Trophoblast cell (in vitro differentiated cells and primary cell): ENCODE measurements at regions not wholly inside any gene's neighbourhood (a gene's known extent, or its start where the extent isn't known, plus 50 kb on each side); places are given as distances from the start of the nearest gene placed in this dataset.
A peak's percentile ranks its signal among the peaks of the same experiment; 100 is the strongest.

ENCODE experiments used
- DNase-seq, 2 donors: peaks; one replicate each; pipeline ENCODE4 v3.0.0-alpha.2; 2016
- H2AFZ ChIP-seq: 2 replicates; pipeline ENCODE4 v1.6.1; 2013; ENCODE audit warnings: low read length, moderate library complexity, mild to moderate bottlenecking; ENCODE audit not compliant: insufficient read depth, poor library complexity
- H2AK5ac ChIP-seq: 2 replicates; pipeline ENCODE4 v1.6.1; 2013; ENCODE audit warnings: mild to moderate bottlenecking, low read length
- H2BK120ac ChIP-seq: 2 replicates; pipeline ENCODE4 v1.6.1; 2013; ENCODE audit warnings: low read length, mild to moderate bottlenecking, moderate library complexity; ENCODE audit not compliant: insufficient read depth, poor library complexity
- H2BK12ac ChIP-seq: 2 replicates; pipeline ENCODE4 v1.6.1; 2013; ENCODE audit warnings: mild to moderate bottlenecking, low read length, moderate library complexity
- H2BK5ac ChIP-seq: 2 replicates; pipeline ENCODE4 v1.6.1; 2013; ENCODE audit warnings: low read length, low read depth, moderate library complexity, mild to moderate bottlenecking; ENCODE audit not compliant: poor library complexity
- H3K14ac ChIP-seq: 2 replicates; pipeline ENCODE4 v1.6.1; 2013; ENCODE audit warnings: mild to moderate bottlenecking, low read length
- H3K18ac ChIP-seq: 2 replicates; pipeline ENCODE4 v1.6.1; 2013; ENCODE audit warnings: mild to moderate bottlenecking, low read length
- H3K23ac ChIP-seq: 2 replicates; pipeline ENCODE4 v1.6.1; 2013; ENCODE audit warnings: low read length
- H3K27ac ChIP-seq: 2 replicates; pipeline ENCODE4 v1.5.1; 2013; ENCODE audit warnings: low read depth, mild to moderate bottlenecking, inconsistent platforms, low read length, moderate library complexity
- H3K27me3 ChIP-seq: 2 replicates; pipeline ENCODE4 v1.6.1; 2013; ENCODE audit warnings: inconsistent platforms, mild to moderate bottlenecking, low read length, moderate library complexity; ENCODE audit not compliant: insufficient read depth
- H3K36me3 ChIP-seq, 2 experiments: 1 replicate in 1 of 2; 2 replicates in 1 of 2; pipeline ENCODE4 v1.6.1; 2013; ENCODE audit warnings: low read length in 2 of 2, mild to moderate bottlenecking in 2 of 2, moderate library complexity in 1 of 2; ENCODE audit not compliant: insufficient read depth in 2 of 2, control insufficient read depth in 1 of 2
- H3K4ac ChIP-seq: 2 replicates; pipeline ENCODE4 v1.6.1; 2013; ENCODE audit warnings: low read depth, mild to moderate bottlenecking, low read length, moderate library complexity
- H3K4me1 ChIP-seq, 2 experiments: 1 replicate in 1 of 2; 2 replicates in 1 of 2; pipeline ENCODE4 v1.6.1; 2013; ENCODE audit warnings: low read length in 2 of 2, mild to moderate bottlenecking in 2 of 2, moderate library complexity in 1 of 2; ENCODE audit not compliant: insufficient read depth in 2 of 2, control insufficient read depth in 1 of 2
- H3K4me2 ChIP-seq: 2 replicates; pipeline ENCODE4 v1.6.1; 2013; ENCODE audit warnings: inconsistent platforms, mild to moderate bottlenecking, low read length, moderate library complexity
- H3K4me3 ChIP-seq: 2 replicates; pipeline ENCODE4 v1.5.1; 2013; ENCODE audit warnings: mild to moderate bottlenecking, low read depth, low read length, inconsistent platforms
- H3K79me1 ChIP-seq: one replicate; pipeline ENCODE4 v1.6.1; 2013; ENCODE audit warnings: low read length
- H3K79me2 ChIP-seq: 2 replicates; pipeline ENCODE4 v1.6.1; 2013; ENCODE audit warnings: low read length, mild to moderate bottlenecking; ENCODE audit not compliant: control insufficient read depth, insufficient read depth, poor library complexity
- H3K9ac ChIP-seq: 2 replicates; pipeline ENCODE4 v1.6.1; 2013; ENCODE audit warnings: mild to moderate bottlenecking, low read length
- H3K9me3 ChIP-seq: 2 replicates; pipeline ENCODE4 v1.6.1; 2013; ENCODE audit warnings: low read depth, mild to moderate bottlenecking, control low read depth, inconsistent platforms, low read length; ENCODE audit not compliant: insufficient read depth
- H4K12ac ChIP-seq: 2 replicates; pipeline ENCODE4 v1.6.1; 2013; ENCODE audit warnings: low read depth, mild to moderate bottlenecking, low read length, moderate library complexity
- H4K8ac ChIP-seq: 2 replicates; pipeline ENCODE4 v1.6.1; 2013; ENCODE audit warnings: low read depth, mild to moderate bottlenecking, low read length, moderate library complexity
- H4K91ac ChIP-seq: one replicate; pipeline ENCODE4 v1.6.1; 2013; ENCODE audit warnings: low read depth, mild to moderate bottlenecking, low read length, moderate library complexity
- WGBS: extraction: QIAGEN DNeasy Blood & Tissue Kit; methylation state at CpG from one replicate; pipeline ENCODE4 v1.1.7; 2013; ENCODE audit warnings: missing lambda C conversion rate; ENCODE audit not compliant: insufficient read length, insufficient coverage; ENCODE audit errors: extremely low coverage; 5-methylcytosine and 5-hydroxymethylcytosine counted together

GRCh38 chr20:63145156-63145555 lies 70.8 kb downstream of the YTHDF1 start:
- no peak overlapping the region for H2BK120ac ChIP-seq
- H2AFZ ChIP-seq: no peak overlapping the region
- peak; percentile 77 to 90 for DNase-seq
- H3K79me1 ChIP-seq: no peaks in the 10 kb centered on the region
- no peaks in the 10 kb centered on the region for H3K27me3 ChIP-seq
- no peaks in the 10 kb centered on the region for H3K36me3 ChIP-seq
- H4K12ac ChIP-seq: no peak overlapping the region
- no peak overlapping the region for H3K4ac ChIP-seq
- H3K9ac ChIP-seq: no peak overlapping the region
- H4K91ac ChIP-seq: no peak overlapping the region
- H3K18ac ChIP-seq: no peak overlapping the region
- H3K4me2 ChIP-seq: no peak overlapping the region
- H3K27ac ChIP-seq: no peak overlapping the region
- no peak overlapping the region for H4K8ac ChIP-seq
- no peak overlapping the region for H3K4me3 ChIP-seq
- H3K9me3 ChIP-seq: peaks cover 11% of the 10 kb centered on the region
- H3K79me2 ChIP-seq: no peaks in the 10 kb centered on the region
- no peak overlapping the region for H2BK5ac ChIP-seq
- no peak overlapping the region for H3K14ac ChIP-seq
- no peak overlapping the region for H3K23ac ChIP-seq
- H3K4me1 ChIP-seq: no peaks in the 10 kb centered on the region
- no CpG with 5 or more reads among the region's 4 CpGs for WGBS
- H2BK12ac ChIP-seq: no peak overlapping the region
- no peak overlapping the region for H2AK5ac ChIP-seq

GRCh38 chr20:63142933-63143332 lies 73.0 kb downstream of the YTHDF1 start:
- H3K27me3 ChIP-seq: no peaks in the 10 kb centered on the region
- H3K79me2 ChIP-seq: no peaks in the 10 kb centered on the region
- H3K79me1 ChIP-seq: no peaks in the 10 kb centered on the region
- H3K9me3 ChIP-seq: peaks cover 5% of the 10 kb centered on the region
- H3K36me3 ChIP-seq: no peaks in the 10 kb centered on the region
- no CpG with 5 or more reads among the region's 9 CpGs for WGBS
- no peak overlapping the region for H3K27ac ChIP-seq
- H2BK12ac ChIP-seq: no peak overlapping the region
- no peak overlapping the region for H3K4ac ChIP-seq
- H2AK5ac ChIP-seq: no peak overlapping the region
- H3K4me1 ChIP-seq: no peaks in the 10 kb centered on the region
- no peak overlapping the region for H3K18ac ChIP-seq
- no peak overlapping the region for H4K91ac ChIP-seq
- H3K9ac ChIP-seq: no peak overlapping the region
- no peak overlapping the region for H3K4me2 ChIP-seq
- H4K12ac ChIP-seq: no peak overlapping the region
- H2BK5ac ChIP-seq: no peak overlapping the region
- H3K4me3 ChIP-seq: no peak overlapping the region
- no peak overlapping the region for H3K14ac ChIP-seq
- no peak overlapping the region for H2AFZ ChIP-seq
- no peak for DNase-seq
- H4K8ac ChIP-seq: no peak overlapping the region
- H2BK120ac ChIP-seq: no peak overlapping the region
- no peak overlapping the region for H3K23ac ChIP-seq

- H3K4me3 ChIP-seq: no peak overlapping the region
- no peak overlapping the region for H4K12ac ChIP-seq
- no peak overlapping the region for H3K4me2 ChIP-seq
- no peak overlapping the region for H2BK120ac ChIP-seq
- H3K79me1 ChIP-seq: no peaks in the 10 kb centered on the region
- H2BK5ac ChIP-seq: no peak overlapping the region
- no peaks in the 10 kb centered on the region for H3K27me3 ChIP-seq
- no peak overlapping the region for H2AK5ac ChIP-seq
- H3K9me3 ChIP-seq: peaks cover 3% of the 10 kb centered on the region
- no peak overlapping the region for H4K8ac ChIP-seq
- H3K9ac ChIP-seq: no peak overlapping the region
- no peak overlapping the region for H2BK12ac ChIP-seq
- H3K27ac ChIP-seq: no peak overlapping the region
- H2AFZ ChIP-seq: no peak overlapping the region
- H3K4me1 ChIP-seq: no peaks in the 10 kb centered on the region
- no peak overlapping the region for H3K14ac ChIP-seq
- H3K18ac ChIP-seq: no peak overlapping the region
- no peak overlapping the region for H3K4ac ChIP-seq
- no peaks in the 10 kb centered on the region for H3K79me2 ChIP-seq
- H4K91ac ChIP-seq: no peak overlapping the region
- no peak for DNase-seq
- H3K36me3 ChIP-seq: no peaks in the 10 kb centered on the region
- no CpG with 5 or more reads among the region's 12 CpGs for WGBS
- H3K23ac ChIP-seq: no peak overlapping the region
These were observed 74.4 kb downstream of the YTHDF1 start for GRCh38 chr20:63141531-63141930.

- no peak overlapping the region for H2BK5ac ChIP-seq
- DNase-seq: no peak
These were observed 75.2 kb downstream of the YTHDF1 start for GRCh38 chr20:63140514-63141433.

More at GRCh38 chr20:63140514-63141433, 75.2 kb downstream of the YTHDF1 start:
- Histone ChIP-seq H3K36me3 (no peaks in the 10 kb centered on the region), H2AK5ac (no peak overlapping the region), H3K9ac (no peak overlapping the region), H2BK120ac (no peak overlapping the region), H3K9me3 (peaks cover 3% of the 10 kb centered on the region), H3K14ac (no peak overlapping the region), H3K4me1 (no peaks in the 10 kb centered on the region), H3K23ac (no peak overlapping the region), H2BK12ac (no peak overlapping the region), H4K8ac (no peak overlapping the region), H3K27ac (no peak overlapping the region), H3K79me1 (no peaks in the 10 kb centered on the region), H3K4me3 (no peak overlapping the region), H4K91ac (no peak overlapping the region), H3K18ac (no peak overlapping the region), H3K27me3 (no peaks in the 10 kb centered on the region), H3K4ac (no peak overlapping the region), H3K79me2 (no peaks in the 10 kb centered on the region), H2AFZ (no peak overlapping the region), H3K4me2 (no peak overlapping the region), H4K12ac (no peak overlapping the region)
- WGBS: no CpG with 5 or more reads among the region's 24 CpGs
